Duodenal mucosa (tissue), 2 donors: ENCODE measurements at regions not wholly inside any gene's neighbourhood (a gene's known extent, or its start where the extent isn't known, plus 50 kb on each side); places are given as distances from the start of the nearest gene placed in this dataset.

Experiments
- H3K27ac ChIP-seq: one replicate; pipeline ENCODE4 v1.7.0; 2013; ENCODE audit warnings: low read depth, low read length
- H3K27me3 ChIP-seq, 2 donors: one replicate each; pipeline ENCODE4 v1.7.0; 2013; ENCODE audit warnings: low read length in 2 of 2, control low read depth in 1 of 2; ENCODE audit not compliant: insufficient read depth in 2 of 2, control insufficient read depth in 1 of 2
- H3K36me3 ChIP-seq, 2 donors: one replicate each; pipeline ENCODE4 v1.7.0; 2013; ENCODE audit warnings: low read length in 2 of 2, control low read depth in 1 of 2; ENCODE audit not compliant: insufficient read depth in 2 of 2, control insufficient read depth in 1 of 2
- H3K4me1 ChIP-seq, 2 donors: one replicate each; pipeline ENCODE4 v1.7.0; 2013; ENCODE audit warnings: low read length in 2 of 2, control low read depth in 1 of 2; ENCODE audit not compliant: insufficient read depth in 2 of 2, control insufficient read depth in 1 of 2
- H3K4me3 ChIP-seq, 2 donors: one replicate each; pipeline ENCODE4 v1.7.0; 2013; ENCODE audit warnings: low read length in 2 of 2, low read depth in 1 of 2
- H3K9ac ChIP-seq, 2 donors: one replicate each; pipeline ENCODE4 v1.7.0; 2013; ENCODE audit warnings: low read length in 2 of 2, low read depth in 1 of 2
- H3K9me3 ChIP-seq, 2 donors: one replicate each; pipeline ENCODE4 v1.7.0; 2013; ENCODE audit warnings: low read length in 2 of 2, control low read depth in 1 of 2; ENCODE audit not compliant: control insufficient read depth in 1 of 2

- Histone ChIP-seq H3K27ac (no peak overlapping the region), H3K4me1 (peaks cover 0 to 6% of the 10 kb centered on the region in 2 donors), H3K9me3 (no peaks in the 10 kb centered on the region), H3K36me3 (no peaks in the 10 kb centered on the region), H3K4me3 (no peak overlapping the region), H3K27me3 (no peaks in the 10 kb centered on the region), H3K9ac (no peak overlapping the region)
Observed at GRCh38 chr17:52724578-52724977, 566.1 kb upstream of the CA10 start.

DNA sequence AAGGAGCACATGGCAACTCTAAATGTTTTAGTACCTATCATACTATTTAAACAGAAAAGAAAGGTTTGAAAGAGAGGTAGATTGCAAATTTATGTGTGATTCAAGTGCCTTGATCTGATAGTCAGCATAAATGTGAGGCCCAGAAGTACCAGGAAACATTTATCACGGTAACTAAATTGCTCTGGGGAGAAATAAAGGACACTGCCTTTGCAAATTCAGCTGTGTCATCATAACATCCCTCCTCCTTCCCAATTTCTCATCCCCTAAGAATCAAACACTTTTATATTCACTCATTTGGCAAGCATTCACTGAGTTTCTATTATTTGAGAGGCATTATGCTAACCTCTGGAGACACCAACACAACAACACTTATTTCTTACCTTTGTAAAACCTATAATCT, 563.4 kb upstream of the CA10 start:
- Histone ChIP-seq H3K9me3 (no peaks in the 10 kb centered on the region), H3K4me3 (no peak overlapping the region), H3K36me3 (no peaks in the 10 kb centered on the region), H3K4me1 (peaks cover 4 to 6% of the 10 kb centered on the region in 2 donors), H3K27ac (no peak overlapping the region), H3K27me3 (no peaks in the 10 kb centered on the region), H3K9ac (no peak overlapping the region)

GRCh38 chr17:52710363-52710901, 551.9 kb upstream of the CA10 start:
- no peaks in the 10 kb centered on the region for H3K27me3 ChIP-seq
- H3K9ac ChIP-seq: no peak overlapping the region
- H3K36me3 ChIP-seq: no peaks in the 10 kb centered on the region
- no peaks in the 10 kb centered on the region for H3K9me3 ChIP-seq
- H3K27ac ChIP-seq: no peak overlapping the region
- no peak overlapping the region for H3K4me3 ChIP-seq
- no peaks in the 10 kb centered on the region for H3K4me1 ChIP-seq

- Histone ChIP-seq H3K27ac (no peak overlapping the region), H3K27me3 (no peaks in the 10 kb centered on the region), H3K4me1 (no peaks in the 10 kb centered on the region), H3K36me3 (no peaks in the 10 kb centered on the region), H3K4me3 (no peak overlapping the region), H3K9me3 (no peaks in the 10 kb centered on the region), H3K9ac (no peak overlapping the region)
Observed at GRCh38 chr17:52709724-52710123, 551.2 kb upstream of the CA10 start.

DNA sequence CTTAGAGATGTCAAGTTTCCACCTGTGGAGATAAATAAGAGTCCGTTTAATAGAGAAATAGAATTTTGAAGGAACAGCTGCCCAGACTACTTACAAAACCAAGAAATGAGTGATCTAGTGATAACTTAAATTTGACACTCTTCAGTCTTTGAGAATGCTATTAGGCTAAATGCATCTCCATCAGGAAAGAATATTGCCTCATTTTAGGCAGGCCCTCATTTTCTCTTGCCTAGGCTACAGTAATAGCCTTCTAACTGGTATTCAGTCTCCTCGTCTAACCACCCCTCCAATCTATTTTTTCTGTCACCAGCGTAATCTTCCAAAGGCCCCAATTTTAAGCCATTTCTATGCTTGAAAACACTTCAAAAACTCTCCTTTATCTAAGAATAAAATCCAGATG, 537.8 kb upstream of the CA10 start:
- Histone ChIP-seq H3K9me3 (no peaks in the 10 kb centered on the region), H3K4me1 (no peaks in the 10 kb centered on the region), H3K27me3 (no peaks in the 10 kb centered on the region), H3K27ac (no peak overlapping the region), H3K9ac (no peak overlapping the region), H3K36me3 (no peaks in the 10 kb centered on the region), H3K4me3 (no peak overlapping the region)

DNA sequence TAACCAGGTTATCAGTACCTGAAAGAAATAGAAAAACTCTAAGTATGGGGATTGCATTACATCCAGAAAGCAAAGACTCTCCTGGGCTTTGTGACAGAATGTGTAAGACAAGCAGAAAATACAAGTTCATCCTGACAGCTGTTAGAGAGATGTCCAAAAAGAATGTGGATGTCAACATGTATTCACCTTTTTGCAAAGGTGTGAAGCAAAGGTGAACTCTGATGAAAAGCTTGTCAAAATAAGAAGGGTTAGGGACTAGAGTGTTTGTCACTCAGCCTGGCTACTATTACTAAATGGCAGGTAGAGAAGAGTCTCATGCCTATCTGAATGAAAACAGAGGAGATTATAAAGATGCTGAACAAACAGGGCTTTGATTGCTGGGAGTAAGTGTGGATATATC, 527.6 kb upstream of the CA10 start:
- Histone ChIP-seq H3K9ac (no peak overlapping the region), H3K36me3 (no peaks in the 10 kb centered on the region), H3K9me3 (no peaks in the 10 kb centered on the region), H3K27me3 (no peaks in the 10 kb centered on the region), H3K27ac (no peak overlapping the region), H3K4me3 (no peak overlapping the region), H3K4me1 (peaks cover 0 to 5% of the 10 kb centered on the region in 2 donors)

DNA sequence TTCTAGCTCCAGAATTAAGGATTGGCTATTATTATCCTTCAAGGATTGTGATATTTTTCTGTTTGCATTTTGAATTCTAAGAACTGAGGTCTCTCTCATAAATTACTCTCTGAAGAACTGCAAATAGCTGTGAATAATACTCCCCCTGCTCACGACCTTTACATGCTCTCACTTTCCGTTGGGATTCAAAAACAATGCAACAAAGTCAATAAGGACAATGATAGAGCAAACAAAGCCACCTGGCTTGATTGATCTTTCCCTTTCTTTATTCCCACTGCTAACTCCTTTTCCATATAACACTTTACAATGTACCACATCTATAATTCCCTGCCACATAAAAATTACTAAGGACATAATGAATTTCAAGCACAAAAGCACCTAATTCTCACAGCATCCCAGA, 523.0 kb upstream of the CA10 start:
- Histone ChIP-seq H3K9ac (no peak overlapping the region), H3K27ac (no peak overlapping the region), H3K9me3 (peaks cover 0 to 7% of the 10 kb centered on the region in 2 donors), H3K4me3 (no peak overlapping the region), H3K36me3 (no peaks in the 10 kb centered on the region), H3K27me3 (no peaks in the 10 kb centered on the region), H3K4me1 (no peaks in the 10 kb centered on the region)

GRCh38 chr17:52678211-52678610, 519.7 kb upstream of the CA10 start:
- H3K4me1 ChIP-seq: no peaks in the 10 kb centered on the region
- H3K4me3 ChIP-seq: no peak overlapping the region
- no peak overlapping the region for H3K9ac ChIP-seq
- no peaks in the 10 kb centered on the region for H3K27me3 ChIP-seq
- H3K27ac ChIP-seq: no peak overlapping the region
- peaks cover 0 to 7% of the 10 kb centered on the region in 2 donors for H3K9me3 ChIP-seq
- H3K36me3 ChIP-seq: no peaks in the 10 kb centered on the region

GRCh38 chr17:52674686-52675085, 516.2 kb upstream of the CA10 start:
- no peaks in the 10 kb centered on the region for H3K36me3 ChIP-seq
- H3K27me3 ChIP-seq: no peaks in the 10 kb centered on the region
- no peak overlapping the region for H3K27ac ChIP-seq
- peaks cover 0 to 4% of the 10 kb centered on the region in 2 donors for H3K9me3 ChIP-seq
- H3K4me1 ChIP-seq: no peaks in the 10 kb centered on the region
- H3K4me3 ChIP-seq: no peak overlapping the region
- no peak overlapping the region for H3K9ac ChIP-seq

DNA sequence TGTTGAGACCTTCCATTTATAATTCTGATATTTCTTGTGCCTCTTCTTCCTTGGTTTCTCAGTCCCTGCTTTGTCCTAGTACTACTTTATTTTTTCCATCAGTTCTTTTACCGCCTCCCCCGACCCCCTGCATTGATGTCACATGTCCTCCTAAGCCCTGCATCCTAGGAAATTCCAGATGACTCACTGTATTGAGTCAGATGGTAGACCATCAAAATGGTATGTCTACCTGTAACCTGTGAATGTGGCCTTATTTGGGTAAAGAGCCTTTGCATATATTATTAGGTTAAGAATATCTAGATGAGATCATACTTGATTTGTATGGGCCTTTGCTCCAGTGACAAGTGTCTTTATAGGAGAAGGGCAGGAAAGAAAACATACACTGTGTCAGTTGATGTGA, 515.3 kb upstream of the CA10 start:
- Histone ChIP-seq H3K9ac (no peak overlapping the region), H3K27ac (no peak overlapping the region), H3K4me3 (no peak overlapping the region), H3K4me1 (no peaks in the 10 kb centered on the region), H3K9me3 (peaks cover 0 to 2% of the 10 kb centered on the region in 2 donors), H3K36me3 (no peaks in the 10 kb centered on the region), H3K27me3 (no peaks in the 10 kb centered on the region)

DNA sequence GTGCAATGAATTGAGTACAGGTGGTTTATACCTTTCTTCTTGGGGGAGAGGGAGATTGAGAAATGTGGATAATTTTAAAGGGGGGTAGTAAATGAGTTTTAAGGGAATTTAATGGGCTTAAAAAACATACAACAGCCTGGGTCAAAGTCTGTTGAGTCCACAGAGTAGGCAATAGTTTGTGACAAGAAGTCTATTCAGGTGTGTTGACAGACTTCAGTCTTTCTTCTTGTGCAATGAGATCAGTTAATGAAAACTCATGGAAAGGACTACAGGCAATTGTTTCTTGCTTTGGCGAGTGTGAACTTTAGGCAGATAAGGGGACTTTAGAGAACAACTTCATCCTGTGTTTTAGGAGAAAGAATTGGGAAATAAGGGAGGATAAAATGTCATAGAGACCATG, 507.8 kb upstream of the CA10 start:
- no peaks in the 10 kb centered on the region for H3K36me3 ChIP-seq
- no peak overlapping the region for H3K9ac ChIP-seq
- peaks cover 4 to 5% of the 10 kb centered on the region in 2 donors for H3K9me3 ChIP-seq
- H3K4me1 ChIP-seq: no peaks in the 10 kb centered on the region
- H3K27ac ChIP-seq: no peak overlapping the region
- H3K4me3 ChIP-seq: no peak overlapping the region
- no peaks in the 10 kb centered on the region for H3K27me3 ChIP-seq
